Stimulated activated CD8-positive, alpha-beta memory T cell treated with anti-CD3 and anti-CD28 coated beads, Interleukin-2, amount 100 ng/mL, for 48 hours (primary cell): ENCODE measurements at regions not wholly inside any gene's neighbourhood (a gene's known extent, or its start where the extent isn't known, plus 50 kb on each side); places are given as distances from the start of the nearest gene placed in this dataset.
"Not testable (repeated sequence)": the region's sequence is repeated elsewhere in the genome, so short reads cannot be mapped to it uniquely, and the experiment has no call there.

Experiments
- DNase-seq, 2 donors: peaks; one replicate each; pipeline ENCODE4 v3.0.0-alpha.2; 2020; ENCODE audit warnings: low read depth in 2 of 2

- no peak for DNase-seq
Observed at GRCh38 chr19:28386066-28386465, 826.9 kb downstream of the UQCRFS1 start.

DNA sequence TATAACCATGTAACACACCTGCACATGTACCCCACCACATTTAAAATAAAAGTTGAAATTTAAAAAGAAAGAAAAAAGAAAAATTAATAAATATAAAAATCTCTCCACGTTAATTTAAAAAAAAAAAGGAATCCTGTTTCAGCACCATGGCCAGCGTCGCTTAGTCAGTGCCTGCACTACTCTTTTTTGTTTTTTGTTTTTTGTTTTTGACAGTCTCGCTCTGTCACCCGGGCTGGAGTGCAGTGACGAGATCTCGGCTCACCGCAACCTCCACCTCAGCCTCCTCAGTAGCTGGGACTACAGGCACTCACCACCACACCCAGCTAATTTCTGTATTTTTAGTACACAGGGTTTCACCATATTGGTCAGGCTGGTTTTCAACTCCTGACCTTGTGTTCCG, 835.9 kb downstream of the UQCRFS1 start:
- DNase-seq, result no peak

DNA sequence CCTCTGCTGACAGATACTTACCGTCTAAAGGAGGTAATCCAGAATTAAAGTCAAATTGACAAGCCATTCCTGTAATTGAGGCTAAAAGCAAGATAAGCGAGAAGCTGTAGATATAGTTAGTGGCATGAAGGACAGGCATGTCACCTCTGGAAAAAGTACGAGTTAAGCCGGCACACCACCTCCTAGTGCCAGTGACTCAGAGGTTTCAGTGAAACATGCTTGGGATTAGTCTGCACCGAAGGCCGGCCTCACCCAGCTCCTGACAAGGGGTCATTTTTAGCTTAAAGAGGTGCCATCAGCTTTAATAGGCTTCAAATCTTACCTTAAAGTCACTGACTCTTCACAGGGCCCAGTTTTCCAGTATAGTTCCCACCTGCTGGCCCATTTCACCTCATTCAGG, 838.0 kb downstream of the UQCRFS1 start:
- DNase-seq, result no peak

GRCh38 chr19:28372576-28373247, 840.2 kb downstream of the UQCRFS1 start:
- DNase-seq, result no peak

- DNase-seq, result no peak
Observed at GRCh38 chr19:28367146-28367545, 845.8 kb downstream of the UQCRFS1 start.

DNA sequence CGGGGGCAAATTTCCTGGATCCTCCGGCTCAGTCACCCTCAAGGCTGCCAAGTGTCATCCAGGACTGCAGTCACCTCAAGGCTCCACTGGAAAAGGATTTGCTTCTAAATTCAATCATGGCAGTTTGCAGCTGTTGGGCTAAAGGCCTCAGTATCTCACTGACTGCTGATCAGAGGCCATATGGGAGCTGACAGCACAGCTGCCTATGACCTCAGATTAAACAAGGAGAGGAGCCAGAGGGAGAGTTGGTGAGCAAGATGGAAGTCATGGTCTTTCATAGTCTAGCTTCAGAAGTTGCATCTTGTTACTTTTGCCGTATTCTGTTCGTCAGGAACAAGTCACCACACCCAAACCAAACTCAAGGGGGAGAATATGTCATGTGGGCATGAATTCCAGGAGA, 849.7 kb downstream of the UQCRFS1 start:
- DNase-seq, result no peak

GRCh38 chr19:28359431-28360414, 853.2 kb downstream of the UQCRFS1 start:
- DNase-seq, result no peak

GRCh38 chr19:28358633-28359032, 854.3 kb downstream of the UQCRFS1 start:
- DNase-seq, result no peak

DNA sequence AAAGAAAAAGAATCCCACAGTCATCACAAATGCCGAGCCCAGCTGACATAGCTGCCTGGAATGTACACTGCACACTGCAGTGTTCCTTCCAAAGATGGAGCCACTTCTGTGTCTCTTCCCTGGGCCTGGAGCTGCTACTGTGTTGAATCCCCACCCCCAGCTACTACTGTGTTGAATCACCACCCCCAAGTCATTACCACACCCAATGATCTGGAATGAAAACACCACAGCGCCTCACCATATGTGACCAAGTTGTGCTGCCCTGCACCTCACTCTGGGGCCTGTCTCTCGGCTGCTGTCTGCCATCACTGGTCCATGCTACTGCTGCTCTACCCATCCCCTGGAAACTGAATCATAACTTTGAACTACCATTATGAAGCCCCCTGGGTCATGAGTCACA, 861.2 kb downstream of the UQCRFS1 start:
- no peak for DNase-seq

GRCh38 chr19:28351321-28351720, 861.6 kb downstream of the UQCRFS1 start:
- DNase-seq, result not testable (repeated sequence)

GRCh38 chr19:28350673-28351072, 862.3 kb downstream of the UQCRFS1 start:
- no peak for DNase-seq

GRCh38 chr19:28350037-28350436, 862.9 kb downstream of the UQCRFS1 start:
- no peak for DNase-seq

DNA sequence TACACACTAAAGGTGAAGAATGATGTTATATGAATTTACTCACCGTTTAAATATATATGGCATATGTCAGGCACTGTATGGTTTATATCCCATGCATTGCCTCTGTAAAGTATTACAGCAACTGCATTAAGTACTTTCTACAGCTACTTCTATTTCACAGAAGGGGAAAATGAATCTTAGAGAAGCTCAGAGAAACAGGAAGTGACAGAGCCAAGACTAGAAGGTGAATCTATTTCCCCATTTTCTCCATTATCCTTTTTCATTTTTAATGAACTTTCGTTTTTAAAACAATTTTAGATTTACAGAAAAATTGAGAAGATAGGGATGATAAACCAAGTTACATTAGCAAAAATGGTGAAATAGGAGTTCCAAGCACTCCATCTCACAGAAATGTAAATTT, 863.3 kb downstream of the UQCRFS1 start:
- no peak for DNase-seq

GRCh38 chr19:28345811-28346210, 867.1 kb downstream of the UQCRFS1 start:
- DNase-seq, result no peak

- DNase-seq, result no peak
Observed at GRCh38 chr19:28341810-28342350, 871.1 kb downstream of the UQCRFS1 start.

- no peak for DNase-seq
Observed at GRCh38 chr19:28334419-28334818, 878.5 kb downstream of the UQCRFS1 start.

DNA sequence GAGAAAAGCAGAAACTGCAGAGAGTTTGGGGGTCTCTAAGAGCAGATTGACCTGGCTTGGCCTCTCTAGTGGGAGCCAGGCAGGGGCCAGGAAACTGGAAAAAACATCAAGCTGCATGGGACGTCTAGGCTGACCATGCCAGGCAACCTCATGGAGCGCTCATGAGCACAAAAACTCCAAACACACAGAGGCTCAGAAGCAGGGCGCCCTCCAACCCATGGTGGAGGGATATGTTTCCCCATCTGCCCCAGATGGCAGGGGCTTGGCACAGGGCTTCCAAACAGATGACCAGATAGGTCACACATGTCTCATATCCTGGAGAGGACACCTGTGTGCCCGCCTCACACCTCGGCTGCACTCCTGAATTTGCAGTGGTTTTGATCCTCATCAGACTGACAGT, 879.0 kb downstream of the UQCRFS1 start:
- no peak for DNase-seq

- DNase-seq, result no peak
Observed at GRCh38 chr19:28332886-28333285, 880.1 kb downstream of the UQCRFS1 start.

DNA sequence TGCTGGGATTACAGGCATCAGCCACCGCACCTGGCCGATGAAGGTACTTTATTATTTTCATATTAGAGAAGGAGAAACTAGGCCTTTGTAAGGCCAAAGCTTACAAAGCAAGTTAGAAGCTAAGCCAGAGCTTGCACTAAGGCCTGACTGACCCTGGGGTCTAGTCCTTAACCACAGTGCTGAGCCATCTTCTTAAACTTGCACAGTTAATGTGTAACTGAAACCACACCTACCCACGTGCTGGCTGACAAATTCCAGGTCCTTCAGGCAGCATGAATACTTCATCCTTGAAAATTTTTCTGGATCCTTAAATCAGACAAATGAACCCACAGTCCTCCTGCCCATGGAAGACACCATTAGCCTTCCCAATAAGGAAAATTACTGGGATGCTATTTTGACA, 880.6 kb downstream of the UQCRFS1 start:
- DNase-seq, result no peak

DNA sequence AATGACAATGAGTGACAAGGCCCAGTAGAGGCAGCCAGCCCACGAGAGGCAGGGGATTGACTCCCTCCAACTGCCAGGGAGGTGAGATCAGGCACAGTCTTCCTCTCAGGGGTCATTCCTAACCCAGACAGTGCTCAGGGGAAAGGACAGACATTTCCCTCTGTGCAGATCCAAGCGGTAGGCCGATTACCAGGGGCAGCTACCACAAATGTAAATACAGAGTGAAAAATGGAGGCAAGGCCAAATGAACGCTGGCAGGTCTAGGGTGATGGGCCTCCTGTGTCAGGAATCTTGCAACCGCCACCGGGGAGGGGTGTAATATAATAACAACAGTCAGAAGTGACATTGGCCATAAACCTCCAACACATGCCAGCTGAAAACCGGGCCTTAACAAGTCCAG, 881.4 kb downstream of the UQCRFS1 start:
- DNase-seq, result no peak

GRCh38 chr19:28330831-28331230, 882.1 kb downstream of the UQCRFS1 start:
- no peak for DNase-seq

DNA sequence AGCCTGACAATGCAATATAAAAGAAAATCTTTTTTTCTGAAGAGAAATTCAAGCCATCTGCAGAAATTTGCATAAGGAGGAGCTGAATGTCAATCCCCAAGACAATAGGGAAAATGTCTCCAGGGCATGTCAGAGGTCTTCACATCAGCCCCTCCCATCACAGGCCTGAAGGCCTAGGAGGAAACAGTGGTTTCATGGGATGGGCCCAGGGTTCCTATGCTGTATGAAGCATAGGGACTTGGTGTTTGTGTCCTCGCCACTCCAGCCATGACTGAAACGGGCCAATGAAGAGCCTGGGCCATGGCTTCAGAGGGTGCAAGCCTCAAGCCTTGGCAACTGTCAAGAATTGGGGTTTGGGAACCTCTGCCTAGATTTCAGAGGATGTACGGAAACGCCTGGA, 883.5 kb downstream of the UQCRFS1 start:
- no peak for DNase-seq

GRCh38 chr19:28327905-28328304, 885.0 kb downstream of the UQCRFS1 start:
- no peak for DNase-seq
